ENCODE measurements at regions not wholly inside any gene's neighbourhood (a gene's known extent, or its start where the extent isn't known, plus 50 kb on each side); places are given as distances from the start of the nearest gene placed in this dataset.

- no peak for TF ChIP-seq CTCF (conservative IDR thresholded peaks at IDR 0.05 in 1 of 2, IDR thresholded peaks at IDR 0.05 in 1 of 2; ENCODE audit: low read depth in 1 of 2, low read length in 2 of 2)
- TF ChIP-seq EZH2 (IDR thresholded peaks at IDR 0.05; ENCODE audit: low read length, missing control alignments), result no peak
Observed at GRCh38 chr5:24265306-24265705, 379.5 kb downstream of the CDH10 start.

Data from fibroblast of lung (primary cell).